ENCODE measurements at regions not wholly inside any gene's neighbourhood (a gene's known extent, or its start where the extent isn't known, plus 50 kb on each side); places are given as distances from the start of the nearest gene placed in this dataset.

- TF ChIP-seq CTCF (IDR thresholded peaks at IDR 0.05) (no peak), POLR2A (IDR thresholded peaks at IDR 0.05) (no peak)
These were observed 595.7 kb upstream of the ARID1B start for GRCh38 chr6:156181506-156181905.
